ENCODE measurements at regions not wholly inside any gene's neighbourhood (a gene's known extent, or its start where the extent isn't known, plus 50 kb on each side); places are given as distances from the start of the nearest gene placed in this dataset.
A peak's percentile ranks its signal among the peaks of the same experiment; 100 is the strongest.
"Not testable (repeated sequence)": the region's sequence is repeated elsewhere in the genome, so short reads cannot be mapped to it uniquely, and the experiment has no call there.

GRCh38 chr10:43851030-43851429 lies 202.3 kb upstream of the ZNF32 start:
- DNase-seq (ENCODE audit: low read depth, low spot score) = no peak
- no peak overlapping the region for H3K4me3 ChIP-seq (ENCODE audit: low read length)

DNA sequence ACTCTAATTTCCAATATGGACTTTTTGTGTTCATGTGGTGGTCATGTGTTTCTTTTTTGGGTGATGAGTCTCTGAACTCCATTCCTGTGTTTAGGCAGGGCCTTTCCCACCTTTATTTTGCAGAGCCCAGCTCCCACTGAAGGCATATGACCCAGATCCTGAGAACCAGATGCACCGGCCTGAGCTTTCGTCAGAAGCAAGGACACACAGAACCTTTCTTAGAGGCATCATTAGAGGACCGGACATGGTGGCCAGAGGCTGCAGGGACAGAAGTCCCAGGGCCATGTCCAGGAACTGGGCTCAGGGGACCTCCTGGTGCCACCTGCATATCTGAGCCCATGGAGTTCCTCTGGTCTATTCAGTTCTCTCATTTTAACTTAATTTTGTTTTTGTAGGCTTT lies 200.9 kb upstream of the ZNF32 start:
- no peak overlapping the region for H3K4me3 ChIP-seq (ENCODE audit: low read length)
- DNase-seq (ENCODE audit: low read depth, low spot score) = no peak

DNA sequence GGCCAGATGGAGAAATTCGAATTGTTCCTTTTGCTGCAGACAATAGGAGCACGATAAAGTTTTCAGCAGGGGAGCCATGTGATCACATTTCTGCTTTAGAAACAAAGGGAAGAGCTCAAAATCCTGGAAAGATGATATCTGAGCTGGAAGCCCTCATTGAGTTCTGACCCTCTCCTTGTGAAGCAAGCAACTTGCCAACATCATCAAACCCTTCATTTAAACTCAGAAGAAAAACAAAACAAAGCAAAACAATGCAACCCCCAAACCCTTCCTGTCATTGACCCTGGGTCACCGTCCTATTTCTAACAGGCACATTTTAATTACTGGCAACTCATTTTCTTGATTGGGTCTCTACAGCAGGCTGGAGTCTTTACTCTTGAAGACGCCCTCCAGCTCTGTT lies 198.3 kb upstream of the ZNF32 start:
- DNase-seq (ENCODE audit: low read depth, low spot score) = no peak
- H3K4me3 ChIP-seq (ENCODE audit: low read length) = no peak overlapping the region

GRCh38 chr10:43846187-43846680 lies 197.6 kb upstream of the ZNF32 start:
- DNase-seq (ENCODE audit: low read depth, low spot score) = peak; percentile 64
- H3K4me3 ChIP-seq (ENCODE audit: low read length) = peak overlapping the region; percentile 49

DNA sequence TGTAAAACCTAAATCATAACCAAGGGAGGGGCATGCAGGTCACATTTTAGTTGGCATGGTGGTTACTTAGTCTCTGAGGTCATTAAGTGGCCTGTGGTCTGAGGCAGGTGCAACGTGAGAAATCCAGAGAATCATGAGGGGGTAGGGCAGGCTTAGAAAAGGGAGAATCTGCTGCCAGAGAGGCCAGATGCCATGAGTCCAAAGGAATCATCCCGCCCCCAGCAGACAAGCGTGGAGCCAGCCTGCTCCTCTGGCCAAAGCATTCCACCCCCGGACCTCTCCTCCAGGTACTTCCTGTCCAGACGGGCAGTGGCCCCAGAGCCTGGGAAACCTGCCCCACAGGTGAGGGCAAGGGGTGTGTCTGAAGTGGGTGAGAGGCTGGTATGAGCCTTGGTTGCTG lies 196.4 kb upstream of the ZNF32 start:
- no peak overlapping the region for H3K4me3 ChIP-seq (ENCODE audit: low read length)
- no peak for DNase-seq (ENCODE audit: low read depth, low spot score)

DNA sequence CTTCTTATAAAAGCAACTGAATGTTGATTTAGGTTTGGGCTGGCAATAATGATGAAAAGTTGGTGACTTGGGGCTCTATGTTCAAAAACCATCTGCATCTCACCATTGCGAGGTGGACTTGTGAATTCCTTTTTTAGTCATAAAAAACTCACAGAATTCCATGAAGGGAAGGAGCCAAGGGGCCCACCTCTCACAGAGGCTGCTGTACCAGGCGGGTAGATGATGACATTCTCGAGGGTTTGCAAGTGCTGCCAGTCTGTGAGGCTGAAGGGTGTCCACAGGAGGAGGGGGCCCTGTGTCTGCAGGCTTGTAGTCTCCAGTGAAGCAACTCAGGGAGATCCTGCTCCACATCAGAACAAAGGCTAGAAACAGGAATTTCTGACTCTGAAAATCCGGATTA lies 195.5 kb upstream of the ZNF32 start:
- H3K4me3 ChIP-seq (ENCODE audit: low read length) = no peak overlapping the region
- no peak for DNase-seq (ENCODE audit: low read depth, low spot score)

- DNase-seq (ENCODE audit: low read depth, low spot score) = no peak
- H3K4me3 ChIP-seq (ENCODE audit: low read length) = no peak overlapping the region
Measured at GRCh38 chr10:43843321-43844101, 194.8 kb upstream of the ZNF32 start.

DNA sequence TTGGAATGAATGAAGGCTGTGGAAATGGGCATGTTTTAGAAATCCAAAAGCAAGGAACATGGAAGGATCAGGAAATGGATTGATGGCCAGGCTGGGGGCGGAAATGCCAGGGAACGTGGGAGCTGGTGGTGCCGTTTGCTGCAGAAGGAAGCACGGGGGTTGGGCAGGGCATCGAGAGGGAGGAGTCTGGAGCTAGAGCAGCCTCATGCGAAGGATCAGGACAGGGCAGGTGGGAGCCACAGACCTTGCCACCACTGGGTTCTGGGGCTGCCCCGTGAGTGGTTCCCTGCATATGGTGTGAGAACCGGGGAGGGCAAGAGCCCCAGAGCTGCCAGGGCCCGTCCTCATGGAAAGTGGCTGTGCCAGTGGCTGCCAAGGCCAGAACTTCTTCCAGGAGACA lies 193.8 kb upstream of the ZNF32 start:
- no peak for DNase-seq (ENCODE audit: low read depth, low spot score)
- no peak overlapping the region for H3K4me3 ChIP-seq (ENCODE audit: low read length)

DNA sequence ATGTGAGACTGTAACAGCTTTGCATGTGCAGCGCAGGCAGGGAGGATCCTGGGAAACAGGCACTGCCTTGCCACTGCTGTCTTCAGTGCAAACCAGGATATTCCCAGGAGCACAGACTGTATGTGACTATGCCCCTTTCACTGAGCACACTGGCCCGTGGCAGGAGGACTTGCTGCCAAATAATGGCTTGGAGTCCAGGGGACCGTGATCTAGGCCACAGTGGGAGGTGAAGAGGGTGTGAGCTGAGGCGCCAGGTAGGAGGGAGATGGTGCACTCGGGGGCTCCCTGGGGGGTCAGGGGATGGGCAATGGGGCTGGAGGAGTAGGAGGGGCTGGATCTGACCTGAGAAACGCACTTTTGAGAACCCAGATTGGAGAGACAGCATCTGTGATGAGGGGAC lies 193.4 kb upstream of the ZNF32 start:
- no peak overlapping the region for H3K4me3 ChIP-seq (ENCODE audit: low read length)
- DNase-seq (ENCODE audit: low read depth, low spot score) = no peak

DNA sequence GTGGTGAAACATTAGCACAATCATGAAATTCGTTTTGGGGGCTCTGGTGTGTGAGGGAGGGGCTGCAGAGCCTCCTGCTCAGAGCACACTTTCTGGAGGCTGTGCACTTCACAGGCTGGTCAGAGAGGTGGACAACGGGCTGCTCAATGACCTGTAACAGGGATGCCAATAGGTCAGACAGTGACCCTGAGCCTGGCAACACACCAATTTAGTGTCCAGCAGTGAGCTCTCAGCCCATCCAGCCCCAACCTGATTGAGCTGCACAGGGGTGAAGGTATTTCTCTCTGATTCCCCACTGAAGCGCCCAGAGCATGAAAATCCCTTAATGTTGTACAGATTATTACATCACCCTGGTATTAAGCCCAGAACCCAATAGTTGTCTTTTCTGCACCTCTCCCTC lies 191.3 kb upstream of the ZNF32 start:
- no peak for DNase-seq (ENCODE audit: low read depth, low spot score)

GRCh38 chr10:43834751-43835150 lies 186.1 kb upstream of the ZNF32 start:
- not testable (repeated sequence) for DNase-seq (ENCODE audit: low read depth, low spot score); H3K4me3 ChIP-seq (ENCODE audit: low read length)

More for the DNA sequence above, 191.3 kb upstream of the ZNF32 start:
- H3K4me3 ChIP-seq (ENCODE audit: low read length) = no peak overlapping the region

GRCh38 chr10:43827853-43828252 lies 179.2 kb upstream of the ZNF32 start:
- H3K4me3 ChIP-seq (ENCODE audit: low read length) = no peak overlapping the region
- no peak for DNase-seq (ENCODE audit: low read depth, low spot score)

DNA sequence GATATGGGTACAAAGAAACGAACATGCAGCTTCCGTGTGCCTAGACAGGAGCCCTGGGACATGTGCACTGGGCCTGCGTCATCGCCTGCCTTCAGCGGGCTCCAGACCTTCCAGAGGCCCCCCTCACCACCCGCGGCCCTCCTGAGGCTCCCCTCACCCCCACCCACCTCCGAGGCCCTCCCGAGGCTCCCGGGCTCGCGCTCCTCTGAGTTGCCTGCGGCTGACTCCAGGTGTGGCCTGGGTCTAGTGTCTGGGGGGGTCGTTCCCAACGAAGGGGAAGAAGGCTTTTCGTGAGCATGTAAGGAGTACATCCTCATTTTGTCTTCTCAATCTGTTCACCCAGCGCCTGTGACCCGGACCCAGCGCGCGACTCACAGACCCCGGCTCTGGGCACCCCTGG lies 177.3 kb upstream of the ZNF32 start:
- no peak for DNase-seq (ENCODE audit: low read depth, low spot score)
- no peak overlapping the region for H3K4me3 ChIP-seq (ENCODE audit: low read length)

GRCh38 chr10:43825421-43825820 lies 176.7 kb upstream of the ZNF32 start:
- DNase-seq (ENCODE audit: low read depth, low spot score) = no peak
- no peak overlapping the region for H3K4me3 ChIP-seq (ENCODE audit: low read length)

DNA sequence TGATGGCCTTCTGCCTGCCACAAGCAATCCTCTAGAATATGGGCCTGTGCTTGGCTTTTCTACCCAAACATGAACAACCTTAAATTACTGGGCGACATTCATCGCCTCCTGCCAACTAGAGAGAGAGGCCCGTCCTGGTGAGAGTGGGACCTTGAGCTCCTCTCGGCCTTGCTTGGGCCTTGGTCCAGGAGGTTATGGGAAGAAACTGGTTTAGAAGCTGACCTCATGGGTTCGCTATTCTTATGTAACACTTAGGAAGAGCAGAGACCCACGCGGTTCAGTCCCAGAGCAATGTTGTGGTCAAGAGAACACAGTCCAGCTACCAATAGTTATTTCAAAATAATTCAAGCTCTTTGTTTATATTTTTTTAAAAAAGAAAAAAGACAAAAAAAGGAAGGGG lies 176.3 kb upstream of the ZNF32 start:
- no peak overlapping the region for H3K4me3 ChIP-seq (ENCODE audit: low read length)

DNA sequence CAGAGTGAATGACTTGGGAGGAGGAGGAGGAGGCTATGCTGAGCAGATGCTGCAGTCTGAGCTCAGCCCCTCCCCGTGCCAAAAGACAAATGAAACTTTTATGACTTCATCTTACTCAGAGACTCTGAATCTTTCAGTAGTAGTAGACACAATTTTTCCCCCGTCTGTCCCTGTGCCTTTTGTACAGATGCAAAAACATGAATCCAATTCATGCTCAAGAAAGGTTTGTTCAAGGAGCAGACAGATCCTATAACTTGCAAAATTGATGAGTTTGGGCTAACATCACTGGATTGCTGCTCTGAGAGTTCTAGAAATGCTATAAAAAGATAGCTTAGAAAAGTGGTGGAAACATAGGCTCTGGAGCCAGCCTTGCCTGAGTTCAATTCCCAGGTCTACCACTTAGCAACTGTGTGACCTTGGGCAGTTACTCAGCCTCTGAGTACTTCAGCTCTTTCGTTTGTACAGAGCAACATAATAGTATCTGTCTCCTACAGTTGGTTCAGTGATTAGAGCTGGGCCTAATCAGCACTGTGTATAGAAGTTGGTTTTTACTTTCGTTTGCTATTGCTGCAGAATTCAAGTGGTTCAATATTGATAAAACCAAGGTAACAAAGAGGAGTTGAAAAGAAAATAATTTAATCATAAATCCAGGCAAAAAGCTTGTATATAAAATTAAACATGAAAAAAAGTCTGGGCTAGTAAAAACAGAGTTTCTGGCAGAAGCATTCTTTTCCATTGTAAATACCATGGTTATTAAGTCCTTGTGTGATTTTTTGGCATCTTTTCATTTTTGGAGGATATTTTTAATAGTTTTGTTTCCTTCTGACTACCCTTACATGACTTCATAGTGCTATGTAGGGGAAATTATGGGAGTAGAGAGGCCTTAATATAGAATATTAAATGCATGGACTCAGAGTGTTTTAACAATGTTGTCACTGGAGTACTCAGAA lies 174.2 kb upstream of the ZNF32 start:
- no peak for DNase-seq (ENCODE audit: low read depth, low spot score)
- H3K4me3 ChIP-seq (ENCODE audit: low read length) = no peak overlapping the region

More for the DNA sequence above, 176.3 kb upstream of the ZNF32 start:
- DNase-seq (ENCODE audit: low read depth, low spot score) = no peak

GRCh38 chr10:43821103-43821502 lies 172.4 kb upstream of the ZNF32 start:
- H3K4me3 ChIP-seq (ENCODE audit: low read length) = no peak overlapping the region
- DNase-seq (ENCODE audit: low read depth, low spot score) = no peak

DNA sequence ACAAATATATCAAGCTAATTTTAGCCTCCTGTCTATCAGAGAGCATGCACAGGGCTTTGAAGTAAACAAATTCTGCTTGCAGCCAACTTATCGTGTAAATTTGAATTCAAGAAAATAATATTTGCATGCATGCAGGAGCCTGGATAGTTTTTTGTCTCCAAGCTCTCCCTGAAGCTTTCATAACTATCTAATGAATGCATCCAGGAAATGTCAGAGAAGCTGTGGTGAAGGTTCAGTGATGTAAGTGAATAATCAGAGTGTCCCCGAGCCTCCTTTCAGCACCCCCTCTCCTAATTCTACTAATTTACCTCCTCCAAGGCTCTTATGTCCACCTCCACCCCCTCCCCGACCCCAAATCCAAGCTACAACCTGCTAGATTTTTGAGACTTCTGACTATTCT lies 172.0 kb upstream of the ZNF32 start:
- no peak for DNase-seq (ENCODE audit: low read depth, low spot score)
- no peak overlapping the region for H3K4me3 ChIP-seq (ENCODE audit: low read length)

DNA sequence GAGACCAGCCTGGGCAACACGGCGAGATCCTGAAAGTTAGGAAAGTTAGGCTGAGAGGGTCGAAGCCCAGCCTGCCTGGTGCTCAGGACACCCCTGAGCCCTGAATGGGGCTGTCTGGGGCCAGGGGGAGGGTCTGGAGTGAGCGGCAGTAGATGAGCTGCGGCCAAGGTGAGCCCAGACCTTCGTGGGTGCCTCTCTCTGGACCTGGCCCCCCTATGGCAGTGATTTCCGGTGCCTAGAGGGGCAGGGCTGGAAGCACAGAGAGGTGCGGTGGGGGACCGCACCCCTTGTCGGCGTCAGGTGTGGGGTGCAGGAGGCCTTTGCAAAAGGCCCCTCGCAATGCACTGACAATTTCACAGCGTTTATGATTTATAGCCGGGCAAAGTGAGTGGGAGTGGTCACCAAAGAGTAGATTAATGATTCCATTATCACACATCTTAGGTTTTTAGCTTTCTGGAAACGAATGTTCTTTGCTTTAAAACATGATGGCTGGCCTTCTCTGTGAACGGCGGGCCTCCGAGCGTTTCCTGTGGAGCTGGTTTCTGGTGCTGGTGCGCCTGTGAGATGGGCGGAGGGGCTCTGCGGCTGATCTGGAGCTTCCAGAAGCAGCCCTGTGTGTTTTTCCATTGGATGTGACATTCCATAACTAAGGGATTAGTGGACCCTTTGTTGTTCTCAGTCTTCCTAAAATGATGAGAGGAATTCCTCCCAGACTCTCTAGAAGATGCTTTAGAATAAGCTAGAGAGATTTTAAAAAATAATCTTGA lies 171.0 kb upstream of the ZNF32 start:
- DNase-seq (ENCODE audit: low read depth, low spot score) = no peak
- H3K4me3 ChIP-seq (ENCODE audit: low read length) = no peak overlapping the region
